GM12864 (cell line): ENCODE measurements at regions not wholly inside any gene's neighbourhood (a gene's known extent, or its start where the extent isn't known, plus 50 kb on each side); places are given as distances from the start of the nearest gene placed in this dataset.

Experiments used
- DNase-seq: peaks from one replicate; pipeline ENCODE4 v3.0.0-alpha.2; 2011; ENCODE audit warnings: low read depth
- H3K4me3 ChIP-seq: 2 replicates; pipeline ENCODE4 v1.5.1; 2011; ENCODE audit warnings: mild to moderate bottlenecking, low read depth, low read length, control low read depth
- CTCF ChIP-seq: IDR thresholded peaks from 2 replicates; pipeline ENCODE4 v1.5.1; 2011; ENCODE audit warnings: low read depth, mild to moderate bottlenecking, moderate library complexity, low read length, control low read depth, inconsistent platforms; ENCODE audit errors: missing control alignments

- DNase-seq: no peak
- TF ChIP-seq CTCF: no peak
- no peak overlapping the region for H3K4me3 ChIP-seq
Measured at GRCh38 chr5:53825926-53826325, 265.5 kb downstream of the NDUFS4 start.

- no peak overlapping the region for H3K4me3 ChIP-seq
- TF ChIP-seq CTCF: no peak
- no peak for DNase-seq
Measured at GRCh38 chr5:53826504-53826903, 266.1 kb downstream of the NDUFS4 start.

- no peak for TF ChIP-seq CTCF
- no peak overlapping the region for H3K4me3 ChIP-seq
- DNase-seq: no peak
Measured at GRCh38 chr5:53827211-53827651, 266.8 kb downstream of the NDUFS4 start.

- no peak for TF ChIP-seq CTCF
- DNase-seq: no peak
- no peak overlapping the region for H3K4me3 ChIP-seq
Measured at GRCh38 chr5:53831496-53831895, 271.1 kb downstream of the NDUFS4 start.
